ENCODE measurements at regions not wholly inside any gene's neighbourhood (a gene's known extent, or its start where the extent isn't known, plus 50 kb on each side); places are given as distances from the start of the nearest gene placed in this dataset.

DNA sequence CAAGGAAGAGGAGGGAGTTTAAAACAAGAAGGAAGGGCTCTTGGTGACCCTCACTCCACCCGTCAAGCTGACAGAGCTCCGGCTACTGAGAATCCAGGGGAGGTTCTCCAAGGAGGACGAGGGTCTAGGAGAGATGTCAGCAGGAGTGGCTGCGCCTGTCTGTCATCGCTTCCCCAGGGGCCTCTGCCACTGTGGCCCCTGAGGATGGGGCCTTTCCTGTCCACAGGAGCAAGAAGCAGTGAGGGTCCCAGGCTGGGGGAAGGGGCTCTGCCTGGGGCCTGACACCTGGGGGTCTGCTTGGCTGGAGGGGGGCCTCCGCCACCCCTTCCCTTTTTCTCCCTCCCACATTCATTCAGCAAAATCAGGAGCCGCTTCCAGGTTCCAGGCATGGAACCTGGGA, 66.5 kb upstream of the TNRC6C start:
- no peak overlapping the region for H3K27ac ChIP-seq
- no peak for TF ChIP-seq CTCF (conservative IDR thresholded peaks at IDR 0.05)

DNA sequence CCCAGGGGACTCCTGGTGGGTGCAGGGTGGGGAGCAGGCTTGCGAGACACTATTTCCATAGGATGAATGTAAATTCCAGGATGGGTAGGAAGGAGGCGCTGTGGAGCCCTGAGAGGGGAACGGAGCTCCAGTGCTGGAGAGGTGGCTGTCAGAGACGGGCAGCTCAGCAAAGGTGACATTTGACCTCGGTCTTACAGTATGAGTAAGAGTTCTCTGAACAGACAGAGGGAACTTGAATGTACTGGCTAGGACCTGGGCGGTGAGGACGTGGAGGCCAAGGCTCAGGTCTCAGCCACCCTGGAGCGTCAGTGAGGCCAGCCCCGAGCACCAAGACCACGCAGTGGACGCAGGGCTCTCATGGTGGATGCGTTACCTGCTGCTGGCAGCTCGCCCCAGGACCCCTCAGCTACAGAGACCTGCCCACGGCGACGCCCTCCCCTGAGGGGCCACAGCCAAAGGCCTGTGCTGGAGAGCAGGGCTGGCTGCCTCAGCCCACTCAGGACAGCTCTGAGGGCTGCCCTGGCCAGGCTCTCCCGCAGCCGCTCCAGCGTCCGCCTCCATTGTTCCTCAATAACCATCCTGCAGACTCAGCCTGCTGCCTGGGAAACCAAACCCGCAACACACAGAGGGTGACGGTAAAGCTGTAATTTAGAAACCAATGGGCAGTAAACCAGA, 65.9 kb upstream of the TNRC6C start:
- H3K27ac ChIP-seq, result no peak overlapping the region
- peak; percentile 16 for TF ChIP-seq CTCF (conservative IDR thresholded peaks at IDR 0.05)

DNA sequence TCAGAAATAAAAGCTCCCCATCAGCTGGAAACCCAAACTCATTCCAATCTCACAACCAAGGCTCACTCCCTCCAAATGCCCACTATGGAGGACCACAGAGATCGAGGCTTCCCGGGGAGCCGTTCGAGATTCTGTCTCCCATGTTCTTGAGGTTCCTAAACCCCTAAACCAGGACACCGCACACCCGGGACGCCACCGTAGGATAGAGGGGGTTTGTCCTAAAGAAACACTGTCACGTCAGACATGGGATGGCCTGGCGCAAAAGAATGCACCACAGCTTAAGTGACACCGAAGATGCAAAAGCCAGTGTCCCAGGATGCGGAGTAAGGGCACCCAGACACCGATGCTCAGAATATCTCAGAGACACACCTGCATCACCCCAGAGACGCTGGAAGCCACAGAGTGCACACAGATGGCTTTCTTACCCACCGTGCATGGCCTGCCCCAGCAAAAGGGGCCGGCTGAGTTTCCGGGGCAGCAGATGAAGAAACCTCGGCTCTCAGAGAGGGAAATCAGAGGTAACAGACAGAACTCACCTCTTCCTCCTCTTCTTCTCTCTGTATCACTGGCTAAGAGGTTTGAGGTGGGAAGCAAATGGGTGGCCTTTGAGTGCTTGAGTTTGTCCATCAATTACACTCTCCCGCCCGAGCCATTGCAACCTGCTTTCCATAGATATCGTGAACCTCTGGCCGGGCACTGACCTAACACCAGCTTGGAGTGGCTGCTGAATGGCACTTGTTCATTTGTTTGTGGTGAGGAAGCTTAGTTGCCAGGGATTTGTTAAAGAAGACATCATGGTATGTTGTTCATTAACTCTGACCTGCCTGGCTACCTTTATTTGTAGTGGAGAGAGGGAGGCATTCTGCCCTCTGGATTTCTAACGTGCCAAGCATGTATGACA, 65.1 kb upstream of the TNRC6C start:
- TF ChIP-seq CTCF (conservative IDR thresholded peaks at IDR 0.05), result no peak
- H3K27ac ChIP-seq, result no peak overlapping the region

- no peak for TF ChIP-seq CTCF (conservative IDR thresholded peaks at IDR 0.05)
- H3K27ac ChIP-seq, result no peak overlapping the region
These were observed 64.2 kb upstream of the TNRC6C start for GRCh38 chr17:77894126-77894956.

DNA sequence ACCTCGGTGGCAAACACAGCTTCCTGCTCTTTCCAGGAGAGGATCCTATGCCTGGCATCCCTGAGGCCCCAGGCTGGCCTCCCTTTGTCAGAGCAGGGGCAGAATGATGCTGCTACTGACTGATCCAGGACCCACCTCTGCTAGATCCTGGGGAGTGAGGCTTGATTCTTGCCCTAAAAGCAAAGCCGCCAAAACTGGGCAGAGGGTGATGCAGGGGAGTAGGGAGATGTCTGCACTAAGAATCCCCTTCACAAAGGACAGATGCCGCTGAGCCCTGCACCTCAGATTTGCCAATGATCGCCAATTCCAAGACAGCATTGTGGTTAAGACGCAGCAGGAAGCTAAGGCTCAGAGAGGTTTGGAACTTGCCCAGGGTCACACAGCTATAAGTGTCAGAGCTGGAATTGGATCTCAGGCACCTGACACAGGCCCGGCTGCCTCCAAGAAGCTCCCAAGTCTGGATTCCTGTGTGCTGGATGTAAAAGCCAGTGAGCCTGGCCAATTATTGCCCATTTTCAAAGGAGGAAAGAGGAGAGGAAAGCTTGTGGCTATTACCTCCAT, 60.7 kb upstream of the TNRC6C start:
- TF ChIP-seq CTCF (conservative IDR thresholded peaks at IDR 0.05), result no peak
- no peak overlapping the region for H3K27ac ChIP-seq

DNA sequence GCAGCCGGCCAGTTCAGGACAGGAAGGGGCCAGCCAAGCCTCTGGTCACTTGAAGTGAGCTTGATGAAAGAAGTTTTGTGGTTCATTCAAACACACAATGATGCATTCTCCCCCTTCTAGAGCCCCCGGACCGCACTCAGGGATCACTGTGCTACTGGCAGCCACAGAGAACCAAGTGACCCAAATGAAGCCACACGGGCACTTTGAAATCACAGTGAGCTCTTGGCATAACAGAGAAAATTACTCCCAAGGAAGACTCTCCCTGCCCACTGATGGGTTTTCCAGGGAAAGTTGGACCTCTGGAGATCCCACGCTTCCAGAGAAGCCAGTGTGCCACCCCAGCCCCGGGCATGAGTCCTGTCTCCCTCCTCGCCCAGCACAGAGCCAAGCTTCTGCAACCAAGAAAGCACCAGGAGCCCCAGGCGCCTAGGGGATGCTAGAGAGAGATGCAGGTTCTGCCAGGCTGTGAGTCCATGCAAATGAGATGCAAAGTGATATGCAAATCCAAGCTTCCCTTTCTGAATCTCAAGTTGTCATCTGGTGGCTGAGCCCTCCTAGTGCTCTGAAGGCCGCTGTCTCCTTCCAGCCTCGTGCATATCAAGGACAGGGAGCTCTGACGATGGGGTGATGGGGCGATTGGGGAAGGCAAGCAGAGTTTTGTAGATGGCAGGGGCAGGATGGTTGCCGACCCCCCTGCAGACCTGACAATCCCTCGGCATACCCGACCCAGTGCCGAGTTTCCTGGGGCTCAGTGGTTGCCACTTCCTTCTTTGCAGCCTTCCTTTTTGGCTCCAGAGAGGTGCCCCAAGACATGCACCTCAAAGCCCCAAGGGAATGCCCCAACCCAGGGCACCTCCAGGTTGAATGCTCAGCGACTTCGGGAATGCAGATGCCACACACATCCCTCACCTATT, 59.7 kb upstream of the TNRC6C start:
- no peak overlapping the region for H3K27ac ChIP-seq
- no peak for TF ChIP-seq CTCF (conservative IDR thresholded peaks at IDR 0.05)

Data from VCaP (cell line).